Stimulated activated CD8-positive, alpha-beta memory T cell treated with anti-CD3 and anti-CD28 coated beads, Interleukin-15, amount 100 ng/mL, for 48 hours (primary cell): ENCODE measurements at regions not wholly inside any gene's neighbourhood (a gene's known extent, or its start where the extent isn't known, plus 50 kb on each side); places are given as distances from the start of the nearest gene placed in this dataset.

Source experiments
- DNase-seq, 2 donors: peaks; one replicate each; pipeline ENCODE4 v3.0.0-alpha.2; 2020; ENCODE audit warnings: low read depth in 2 of 2

DNA sequence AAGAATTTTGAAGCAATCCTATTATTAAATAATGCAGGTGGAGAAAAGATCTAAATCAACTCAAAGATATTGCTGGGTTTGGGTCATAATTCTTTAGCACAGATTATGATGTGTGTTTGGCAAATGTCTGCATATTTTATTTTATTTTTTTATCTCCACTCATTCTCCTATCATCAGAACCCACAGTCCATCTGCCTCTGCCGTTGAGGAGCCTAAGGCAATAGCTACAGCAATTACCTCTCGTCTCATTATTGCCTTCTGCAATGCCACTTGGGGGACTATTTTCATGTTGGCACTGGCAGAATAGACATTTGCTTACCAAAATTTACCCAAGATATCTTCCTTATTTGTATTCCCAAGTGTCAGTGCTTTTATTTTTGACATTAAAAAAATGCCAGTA, 815.9 kb upstream of the CNTNAP5 start:
- no peak for DNase-seq

DNA sequence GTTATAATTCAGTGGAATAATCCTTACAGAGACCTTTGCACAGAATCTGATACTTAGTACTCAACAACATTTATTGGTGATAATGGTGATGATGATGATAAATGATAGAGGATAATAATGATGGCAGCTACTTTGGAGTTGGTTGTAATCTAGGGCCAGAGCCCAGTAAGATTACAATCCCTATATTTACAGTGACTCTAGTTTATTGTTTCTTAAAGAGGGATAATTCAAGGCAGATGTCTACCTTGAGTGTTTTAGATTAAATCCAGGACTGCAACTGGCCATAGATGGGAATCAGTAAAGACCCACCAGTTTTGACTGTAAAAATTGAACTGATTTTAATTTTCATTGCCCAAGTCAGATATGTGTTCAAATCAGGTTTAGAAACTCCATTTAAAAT, 813.9 kb upstream of the CNTNAP5 start:
- DNase-seq, result no peak

DNA sequence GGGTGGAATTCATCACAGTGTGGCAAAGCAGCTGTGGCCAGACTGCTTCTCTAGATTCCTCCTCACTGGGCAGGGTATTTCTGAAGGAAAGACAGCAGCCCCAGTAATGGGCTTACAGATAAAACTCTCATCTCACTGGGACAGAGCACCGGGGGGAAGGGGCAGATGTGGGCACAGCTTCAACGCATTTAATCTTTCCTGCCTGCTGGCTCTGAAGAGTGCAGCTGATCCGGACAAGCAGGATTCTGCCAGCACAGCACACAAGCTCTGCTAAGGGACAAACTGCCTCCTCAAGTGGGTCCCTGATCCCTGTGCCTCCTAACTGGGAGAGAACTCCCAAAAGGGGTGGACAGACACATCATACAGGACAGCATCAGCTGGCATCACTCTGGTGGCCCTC, 779.9 kb upstream of the CNTNAP5 start:
- no peak for DNase-seq

DNA sequence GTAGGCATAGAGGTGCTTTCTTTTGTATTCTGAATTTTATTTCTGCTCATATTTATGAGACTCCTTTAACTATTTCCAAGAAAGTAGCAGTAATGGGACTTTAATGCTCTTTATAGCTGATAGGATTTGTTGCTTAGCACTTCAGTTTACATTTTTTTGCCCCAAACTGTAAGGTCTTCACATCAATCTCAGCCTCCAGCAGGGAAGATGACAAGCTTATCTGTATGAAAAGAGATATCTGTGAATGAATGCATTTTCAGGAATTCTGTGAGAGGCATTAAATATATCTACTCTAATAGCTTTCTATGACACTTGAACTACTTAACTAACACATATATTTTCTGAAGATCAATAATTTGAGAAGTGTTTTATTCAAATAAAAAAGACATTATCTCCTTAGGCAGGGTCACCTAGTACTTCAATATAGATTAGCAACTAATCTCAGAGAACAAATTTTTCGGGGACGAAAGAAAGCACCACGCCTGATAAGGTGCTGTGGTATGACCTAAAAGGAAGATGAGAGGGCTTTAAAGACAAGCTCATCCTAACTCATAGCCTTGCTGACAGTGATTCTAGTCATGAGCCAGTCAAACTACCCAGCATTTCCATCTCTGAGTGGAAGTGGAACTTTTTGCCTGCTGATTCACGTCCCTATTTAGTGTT, 766.1 kb upstream of the CNTNAP5 start:
- no peak for DNase-seq

DNA sequence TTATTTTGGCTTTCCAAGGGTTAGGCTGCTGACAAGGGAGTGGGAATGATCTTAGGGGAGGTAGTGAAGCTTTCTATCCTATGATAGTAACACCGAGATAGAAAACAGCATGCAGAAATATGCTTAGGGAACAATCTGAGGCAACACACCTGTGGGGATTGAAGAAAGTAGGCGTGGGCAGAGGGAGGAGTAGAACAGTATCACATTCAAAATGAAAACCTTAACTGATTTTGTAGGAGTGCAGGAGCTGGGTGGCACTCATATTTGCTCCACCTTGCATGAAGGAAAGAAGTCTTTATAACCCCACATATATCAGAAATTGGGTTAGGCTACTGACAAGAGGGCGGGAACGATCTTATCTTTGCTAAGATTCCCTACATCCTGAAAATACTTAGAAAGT, 762.2 kb upstream of the CNTNAP5 start:
- DNase-seq, result no peak

DNA sequence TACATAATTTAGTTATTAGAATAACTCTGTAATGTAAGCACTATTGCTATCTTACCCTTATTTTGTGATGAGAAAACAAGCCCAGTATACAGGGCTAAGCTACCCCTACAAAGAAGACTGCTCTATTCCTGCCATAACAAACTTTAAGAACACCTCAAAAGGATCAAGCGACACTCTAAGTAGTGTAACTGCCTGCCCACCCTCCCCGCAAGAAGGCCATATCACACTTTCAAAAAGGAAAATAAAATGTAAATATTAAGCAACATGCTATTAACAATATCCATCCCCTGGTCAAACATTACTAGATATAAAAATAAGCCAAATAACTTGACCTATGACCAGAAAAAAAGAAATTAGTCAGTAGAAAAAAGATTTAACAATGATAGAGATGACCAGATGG, 741.7 kb upstream of the CNTNAP5 start:
- no peak for DNase-seq

DNA sequence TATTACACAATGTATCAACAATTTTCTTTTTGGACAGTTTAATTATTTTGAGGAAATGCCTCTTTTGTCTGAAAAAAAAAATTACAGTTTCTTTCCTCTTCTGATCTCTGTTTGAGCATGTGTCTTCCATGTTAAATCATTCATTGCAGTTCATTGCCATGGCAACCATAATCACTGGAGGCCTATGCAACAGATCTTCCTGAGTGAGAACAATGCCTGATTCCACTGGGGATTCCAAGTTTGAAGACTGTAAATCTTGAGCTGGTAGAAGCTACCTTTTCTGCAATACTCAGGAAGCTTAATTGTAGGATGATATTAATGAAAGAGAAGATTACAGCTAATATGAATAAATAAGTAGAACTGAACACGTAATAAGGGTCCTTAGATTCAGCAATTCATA, 721.4 kb upstream of the CNTNAP5 start:
- DNase-seq, result no peak
